Putamen (tissue), 1 donor: ENCODE measurements at regions not wholly inside any gene's neighbourhood (a gene's known extent, or its start where the extent isn't known, plus 50 kb on each side); places are given as distances from the start of the nearest gene placed in this dataset.

Source experiments
- DNase-seq: peaks from one replicate; pipeline ENCODE4 v3.0.0-alpha.2; 2016; ENCODE audit warnings: low spot score

DNA sequence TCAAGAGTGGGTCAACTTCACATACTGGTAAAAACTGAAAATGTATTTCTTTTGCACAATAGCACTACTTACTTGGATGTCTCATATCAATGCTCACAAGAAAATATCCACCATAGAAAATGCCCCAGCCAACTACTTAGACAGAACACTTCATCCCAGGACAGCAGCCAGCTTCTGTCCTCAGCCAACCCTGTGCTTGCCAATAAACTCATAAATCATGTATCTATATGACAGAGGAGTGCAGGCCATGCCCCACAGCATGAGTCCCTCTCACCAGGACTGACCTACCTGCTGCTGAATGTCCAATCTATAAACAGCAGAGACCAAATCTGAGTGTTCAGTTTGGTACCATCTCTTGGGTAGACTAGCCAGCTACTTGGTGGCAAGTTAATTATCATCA lies 179.3 kb downstream of the OMA1 start:
- no peak for DNase-seq

DNA sequence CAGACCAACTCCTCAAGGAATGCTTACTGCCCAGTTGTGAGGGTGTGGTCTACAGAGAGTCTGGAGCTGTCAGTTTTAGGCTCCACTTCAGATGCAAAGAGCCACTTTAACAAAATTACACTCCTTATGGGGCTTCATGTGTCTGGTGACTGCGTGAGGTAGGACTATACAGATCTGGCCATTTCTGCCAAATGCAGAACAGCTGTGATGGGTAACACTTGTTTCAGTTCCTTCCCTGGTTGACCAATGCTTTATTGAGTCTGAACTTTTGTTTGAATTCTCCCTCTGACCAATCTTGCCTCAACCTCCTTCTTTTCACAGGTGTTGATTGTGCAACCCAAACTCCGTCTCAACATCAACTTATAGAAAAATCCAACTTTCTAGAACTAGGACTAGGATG lies 181.2 kb downstream of the OMA1 start:
- DNase-seq, result no peak

DNA sequence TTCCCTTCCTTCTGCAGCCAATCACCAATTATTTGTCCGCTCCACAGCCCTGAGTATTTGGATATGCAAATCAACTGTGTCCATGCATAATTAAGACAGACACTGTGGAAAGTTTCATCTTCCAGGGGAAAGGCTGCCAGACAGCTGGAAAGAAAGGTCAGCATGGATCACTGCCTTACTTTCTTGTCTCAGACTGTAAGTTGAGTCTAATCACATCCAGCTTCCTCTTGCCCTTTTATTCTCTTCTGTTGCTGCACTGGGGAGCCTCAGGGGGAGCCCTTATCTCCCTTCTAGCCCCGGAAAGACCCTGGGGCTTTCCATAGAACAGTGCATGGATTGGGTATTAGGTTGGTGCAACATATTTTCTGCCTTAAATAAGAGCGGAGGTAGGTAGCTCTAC lies 182.9 kb downstream of the OMA1 start:
- no peak for DNase-seq

DNA sequence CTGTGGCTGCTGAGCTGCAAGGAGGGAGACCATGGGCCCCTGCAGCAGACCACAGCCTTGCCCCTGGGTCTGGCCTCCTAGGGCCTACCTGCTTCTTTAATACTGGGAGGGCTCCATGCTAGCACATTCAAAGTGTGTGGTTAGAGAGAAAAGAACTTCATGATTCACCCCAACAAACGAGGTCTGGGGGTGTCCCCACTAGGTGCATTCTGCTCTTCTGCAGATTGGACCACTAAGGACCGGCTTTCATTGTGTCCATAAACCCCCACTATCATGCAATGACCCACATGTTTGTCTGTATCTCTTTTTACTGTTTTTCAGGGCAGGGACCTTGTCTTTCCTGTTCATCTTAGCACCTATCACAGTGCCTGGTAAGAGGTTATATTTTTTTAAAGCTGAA lies 185.4 kb downstream of the OMA1 start:
- no peak for DNase-seq

DNA sequence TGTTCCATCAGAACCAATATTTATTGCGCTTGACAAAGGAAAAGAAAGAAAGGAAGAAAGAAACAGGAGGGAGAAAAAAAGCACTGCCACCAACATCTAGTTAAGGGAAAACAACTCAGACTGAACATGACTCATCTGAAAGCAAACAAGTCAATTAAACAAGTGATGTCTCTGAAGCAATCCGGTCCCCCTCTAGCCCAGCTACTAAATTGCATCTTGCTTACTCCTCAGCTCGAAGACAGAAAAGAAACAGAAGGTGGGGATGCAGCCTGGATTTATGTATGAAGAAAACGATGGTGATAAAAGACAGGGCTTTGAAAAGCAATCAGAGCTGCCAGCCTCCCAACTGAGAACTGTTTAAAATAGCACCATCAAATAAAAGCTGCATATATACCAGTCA lies 188.2 kb downstream of the OMA1 start:
- DNase-seq, result no peak

DNA sequence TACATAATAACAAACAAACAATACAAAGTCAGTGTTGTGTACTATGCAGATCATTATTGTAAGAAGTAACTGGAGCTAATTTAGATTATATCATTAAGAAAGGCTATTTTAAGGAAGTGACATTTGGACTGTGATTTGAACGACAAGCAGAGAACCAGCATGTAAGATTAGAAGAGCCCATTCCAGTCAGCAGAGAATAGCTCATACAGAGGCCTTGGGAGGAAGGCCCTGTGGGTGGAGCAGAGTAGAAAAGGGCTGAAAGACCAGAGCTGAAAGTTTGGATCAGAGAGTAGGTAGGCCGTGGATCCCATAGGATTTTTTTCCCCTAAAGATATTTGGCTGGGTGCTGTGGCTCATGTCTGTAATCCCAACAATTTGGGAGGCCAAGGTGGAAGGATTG lies 190.1 kb downstream of the OMA1 start:
- DNase-seq, result no peak

DNA sequence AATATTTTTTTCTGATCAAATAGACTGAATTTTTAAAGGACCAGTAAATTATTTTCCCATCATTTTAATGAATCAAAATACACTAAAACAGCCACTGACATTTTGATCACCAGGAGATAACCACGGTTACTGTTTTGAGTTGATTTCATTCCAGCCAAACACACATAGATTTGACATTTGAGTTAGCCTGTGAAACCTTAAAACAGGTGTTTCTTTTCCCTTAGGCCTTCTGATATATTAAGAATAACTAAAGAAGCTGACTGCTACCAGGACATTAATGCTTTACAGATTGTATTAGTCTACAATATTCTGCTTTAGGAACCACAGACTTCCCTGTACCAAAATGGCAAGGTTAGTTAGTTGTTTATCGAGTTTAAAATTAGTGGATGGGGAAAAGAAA lies 193.4 kb downstream of the OMA1 start:
- no peak for DNase-seq

DNA sequence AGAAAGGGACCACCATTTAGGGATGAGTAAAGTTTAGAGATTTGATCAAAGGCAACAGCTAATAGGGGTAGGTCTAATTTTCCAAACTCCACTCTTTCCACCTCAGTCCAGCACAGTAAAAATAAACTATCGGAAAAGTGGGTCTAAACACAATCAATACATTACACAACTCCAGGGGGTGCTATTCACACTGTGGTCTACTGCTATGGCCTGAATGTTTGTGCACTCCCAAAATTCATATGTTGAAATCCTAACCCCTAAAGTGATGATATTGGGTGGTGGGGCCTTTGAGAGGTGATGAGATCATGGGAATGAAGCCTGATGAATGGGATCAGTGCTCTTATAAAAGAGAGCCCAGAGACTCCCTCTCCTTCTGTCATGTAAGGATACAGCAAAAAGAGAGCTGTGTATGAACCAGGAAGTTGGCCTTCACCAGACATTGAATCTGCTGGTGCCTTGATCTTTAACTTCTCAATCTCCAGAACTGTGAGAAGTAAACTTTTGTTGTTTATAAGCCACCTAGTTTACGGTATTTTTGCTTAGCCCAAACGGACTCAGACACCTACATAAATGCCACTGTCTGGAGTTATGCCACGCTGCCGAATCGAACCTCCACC lies 193.9 kb downstream of the OMA1 start:
- DNase-seq, result no peak

DNA sequence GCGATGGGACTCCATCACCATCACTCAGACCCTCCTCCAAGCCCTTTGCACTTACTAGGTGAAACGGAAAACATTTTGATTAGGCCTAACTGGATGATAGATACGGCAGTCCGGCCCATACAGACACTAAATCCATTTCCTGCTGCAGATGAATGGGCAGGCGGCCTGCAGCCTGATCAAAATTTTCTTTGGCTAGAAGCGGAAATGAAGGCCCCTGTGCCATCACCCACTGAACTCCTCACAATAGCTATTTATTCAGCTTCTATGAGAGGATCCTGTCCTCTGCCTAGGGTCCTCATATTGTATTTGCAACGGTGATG lies 200.5 kb downstream of the OMA1 start:
- DNase-seq, result no peak

DNA sequence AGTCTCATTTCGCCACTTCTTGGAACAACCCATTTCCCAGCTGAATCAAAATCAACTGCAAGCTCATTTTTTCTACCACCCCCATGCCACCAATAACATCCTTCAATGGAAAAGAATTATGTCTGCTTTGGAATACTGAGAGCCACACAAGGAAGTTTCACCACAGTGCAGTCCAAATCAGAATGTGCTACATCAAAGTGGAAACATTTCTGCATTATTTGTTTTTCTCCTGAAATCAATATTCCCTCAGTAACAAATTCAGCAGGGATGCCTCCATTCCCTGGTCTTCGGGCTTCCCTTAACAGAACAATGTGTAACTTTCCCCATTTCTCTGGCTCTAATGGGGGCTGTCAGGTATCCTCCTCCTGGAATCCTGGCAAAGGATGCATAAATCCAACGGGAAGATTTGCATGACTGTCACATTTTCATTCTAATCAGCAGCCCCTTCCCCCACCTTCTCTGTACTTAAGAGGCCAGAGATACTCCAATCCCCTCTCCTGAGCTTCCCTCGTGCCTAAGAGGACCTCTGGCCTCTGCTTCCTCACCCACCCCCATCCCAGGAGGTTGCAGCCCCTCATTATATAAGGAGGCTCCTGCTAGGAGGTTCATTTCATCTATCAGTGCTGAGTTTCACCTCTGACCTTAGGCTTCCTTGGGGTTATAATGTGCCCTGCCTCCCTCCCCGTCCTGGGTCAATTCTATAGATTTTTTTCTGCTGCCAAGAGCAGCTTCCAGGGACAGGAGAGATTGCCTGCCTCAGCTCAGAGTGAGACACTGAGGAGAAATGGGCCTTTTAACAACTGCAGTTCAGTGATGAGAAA lies 201.1 kb downstream of the OMA1 start:
- DNase-seq, result no peak

DNA sequence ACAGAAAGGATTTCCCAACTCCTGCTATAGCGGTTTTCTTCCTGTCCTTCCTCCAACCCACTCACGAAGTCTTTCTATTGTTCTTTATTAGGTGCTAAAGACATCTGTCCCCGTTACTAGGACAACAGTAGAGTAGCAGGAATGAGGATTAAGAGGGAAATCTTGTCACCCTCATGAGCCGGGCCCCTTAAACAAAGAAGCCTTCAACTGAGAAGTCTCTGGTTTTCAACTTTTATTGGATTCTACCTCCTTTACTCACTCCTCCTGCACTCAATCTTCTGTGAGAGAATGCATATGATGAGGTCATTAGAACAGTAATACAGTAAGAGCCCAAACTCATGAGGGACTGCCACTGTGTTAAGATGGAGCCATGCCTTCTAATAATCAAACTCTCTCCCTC lies 206.3 kb downstream of the OMA1 start:
- no peak for DNase-seq

DNA sequence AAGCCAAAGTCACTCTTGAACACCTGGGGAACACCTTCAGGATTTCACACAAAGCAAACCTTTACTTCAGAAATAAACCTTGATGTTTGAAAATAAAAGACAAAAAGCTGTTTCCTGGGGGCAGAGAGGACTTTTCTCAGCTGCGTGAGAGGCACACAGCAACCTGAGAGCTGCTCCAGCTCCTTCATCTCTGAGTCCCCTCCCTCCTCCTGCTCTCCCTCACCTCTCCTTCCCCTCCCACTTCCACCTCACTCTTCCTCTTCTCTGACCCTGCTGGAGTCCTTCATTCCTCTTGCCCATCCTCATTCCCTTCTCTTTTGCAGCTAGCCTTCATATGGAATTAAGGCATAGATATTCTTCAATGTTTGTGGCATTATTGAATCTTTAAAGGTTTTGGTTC lies 208.4 kb downstream of the OMA1 start:
- no peak for DNase-seq

DNA sequence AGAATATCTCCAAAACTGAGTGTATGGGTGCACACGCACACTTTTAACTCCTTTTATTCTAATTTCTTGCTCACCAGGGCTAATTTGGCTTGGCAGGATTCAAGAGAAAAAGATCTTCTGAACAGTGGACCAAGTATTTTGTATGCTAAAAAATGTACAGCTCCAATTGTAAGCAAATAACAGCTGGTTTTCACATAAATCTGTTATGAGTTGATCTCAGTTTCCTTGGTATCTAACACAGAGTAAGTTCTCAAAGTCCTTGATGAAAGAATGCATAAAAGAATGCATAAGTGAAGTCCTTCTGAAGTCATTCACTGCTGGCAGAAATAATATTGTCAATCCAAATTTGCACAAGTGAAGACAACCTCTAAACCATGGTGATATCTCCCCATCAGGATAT lies 213.0 kb downstream of the OMA1 start:
- no peak for DNase-seq

DNA sequence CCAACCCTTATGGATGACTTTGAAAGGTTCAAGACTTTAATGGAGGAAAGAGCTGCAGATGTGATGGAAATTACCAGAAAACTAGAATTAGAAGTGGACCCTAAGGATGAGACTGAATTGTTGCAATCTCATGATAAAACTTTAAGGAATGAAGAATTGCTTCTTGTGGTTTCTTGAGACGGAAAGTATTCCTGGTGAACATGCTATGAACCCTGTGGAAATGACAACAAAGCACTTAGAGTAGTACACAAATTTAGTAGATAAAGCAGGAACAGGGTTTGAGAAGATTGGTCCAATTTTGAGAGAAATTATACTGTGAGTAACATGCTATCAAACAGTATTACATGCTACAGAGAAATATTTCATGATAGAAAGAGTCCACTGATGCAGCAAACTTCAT lies 215.4 kb downstream of the OMA1 start:
- no peak for DNase-seq

DNA sequence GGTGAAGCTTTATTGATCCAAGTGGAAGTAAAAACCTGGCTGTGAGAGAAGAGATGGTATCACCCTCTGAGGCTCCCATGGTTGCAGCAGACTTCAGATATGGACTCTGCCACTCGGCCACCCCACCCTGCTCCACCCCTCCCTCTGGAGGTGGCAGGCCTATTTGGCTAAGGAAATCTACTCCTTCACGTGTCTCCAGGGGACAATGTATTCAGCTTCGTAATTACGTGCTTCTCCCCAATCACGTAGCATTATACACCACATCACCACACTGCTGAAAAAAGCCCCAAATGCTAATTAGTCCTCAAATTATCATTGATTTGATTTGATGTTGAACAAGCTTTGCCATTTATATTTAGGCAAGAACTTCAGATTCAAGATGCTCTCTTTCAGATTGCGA lies 220.7 kb downstream of the OMA1 start:
- DNase-seq, result no peak

DNA sequence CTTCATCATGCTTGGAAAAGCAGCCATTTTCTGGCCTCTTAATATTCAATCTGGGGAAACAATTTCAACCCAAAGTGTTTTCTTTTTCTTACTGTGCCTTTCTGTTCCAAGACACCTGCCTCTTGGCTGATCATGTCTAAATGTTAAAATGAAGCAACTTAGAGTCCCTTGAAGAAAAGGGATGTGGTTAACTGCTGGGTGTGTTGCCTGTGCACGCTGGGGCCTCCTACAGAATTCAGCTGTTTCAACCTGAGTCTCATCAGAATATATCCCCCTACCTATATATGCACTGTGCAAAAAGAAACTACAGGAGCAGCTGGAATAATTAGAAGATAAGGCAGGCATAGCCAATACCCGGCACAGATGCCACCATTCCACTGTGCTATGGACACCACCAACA lies 222.0 kb downstream of the OMA1 start:
- no peak for DNase-seq

DNA sequence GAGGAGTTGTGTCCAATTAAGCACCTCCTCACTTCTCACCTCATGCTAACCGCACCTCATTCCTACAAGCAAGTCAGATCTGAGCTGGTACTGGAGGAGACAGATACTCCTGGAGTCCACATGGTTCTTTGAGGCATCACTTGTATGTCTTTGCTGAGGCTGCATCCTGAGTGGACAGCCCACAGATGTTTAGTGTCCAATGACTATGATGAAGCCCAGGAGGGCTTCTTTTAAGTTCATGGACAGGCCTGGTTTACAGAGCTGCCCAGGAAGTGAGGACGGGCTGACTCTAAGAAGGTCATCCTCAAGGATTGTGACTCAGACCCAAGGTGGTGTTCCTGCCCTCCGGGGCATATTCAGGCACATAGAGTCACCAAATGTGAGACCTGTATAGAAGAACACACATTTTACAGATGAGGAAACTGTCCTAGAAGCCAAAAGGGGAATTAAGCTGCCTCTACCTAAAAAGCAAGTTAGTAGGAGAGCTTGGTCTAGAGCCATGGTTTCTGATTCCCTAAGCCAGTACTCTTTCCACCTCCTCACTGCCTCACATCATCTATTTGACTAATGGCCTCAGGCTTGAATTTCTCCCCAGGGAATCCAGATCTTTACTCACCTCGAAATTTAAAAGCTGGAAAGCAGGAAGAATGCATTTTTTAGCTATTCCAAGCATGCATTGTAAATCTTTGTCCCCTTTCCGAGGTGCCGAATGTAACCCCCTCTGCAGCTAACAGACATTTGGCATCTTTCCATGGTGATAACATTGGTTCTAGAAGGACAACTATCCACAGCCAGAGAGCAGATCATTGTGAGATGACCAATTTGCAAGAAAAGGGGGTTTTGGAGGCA lies 228.1 kb downstream of the OMA1 start:
- no peak for DNase-seq

DNA sequence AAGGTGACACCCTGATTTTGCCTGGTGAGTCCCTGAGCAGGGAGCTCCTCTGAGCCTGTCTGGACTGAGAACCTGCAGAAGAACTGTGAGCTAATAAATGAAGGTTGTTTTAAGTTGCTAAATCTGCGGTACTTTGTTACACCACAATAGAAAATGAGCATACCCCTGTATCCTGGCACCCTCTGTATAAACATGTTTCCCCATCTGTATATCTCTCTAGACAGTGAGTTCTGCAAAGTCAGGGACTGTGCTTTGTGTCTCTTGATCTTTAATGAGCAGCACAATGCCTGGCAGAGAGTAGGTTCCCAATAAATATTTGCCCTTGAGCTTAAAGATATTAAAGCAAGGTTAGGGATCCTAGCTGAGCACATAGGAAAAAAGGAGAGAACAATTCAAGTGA lies 228.8 kb downstream of the OMA1 start:
- DNase-seq, result no peak

DNA sequence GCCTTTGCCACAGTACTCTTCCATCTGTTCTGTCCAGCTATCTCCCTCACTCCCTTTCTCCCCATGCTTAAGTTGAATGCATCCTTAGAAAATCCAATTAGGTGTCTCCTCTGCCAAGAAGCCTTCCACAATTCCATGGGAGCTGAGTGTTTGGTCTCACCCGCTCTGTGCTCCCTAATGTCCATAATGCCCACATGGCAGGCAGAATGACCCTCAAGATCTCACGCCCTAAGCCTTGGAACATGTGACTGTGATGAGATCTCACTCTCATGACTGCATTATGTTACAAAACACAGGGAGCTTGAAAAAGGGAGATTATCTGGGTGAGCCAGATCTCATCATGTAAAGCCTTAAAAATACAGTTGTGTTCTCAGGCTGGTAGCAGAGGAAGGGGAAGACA lies 229.4 kb downstream of the OMA1 start:
- DNase-seq, result no peak

DNA sequence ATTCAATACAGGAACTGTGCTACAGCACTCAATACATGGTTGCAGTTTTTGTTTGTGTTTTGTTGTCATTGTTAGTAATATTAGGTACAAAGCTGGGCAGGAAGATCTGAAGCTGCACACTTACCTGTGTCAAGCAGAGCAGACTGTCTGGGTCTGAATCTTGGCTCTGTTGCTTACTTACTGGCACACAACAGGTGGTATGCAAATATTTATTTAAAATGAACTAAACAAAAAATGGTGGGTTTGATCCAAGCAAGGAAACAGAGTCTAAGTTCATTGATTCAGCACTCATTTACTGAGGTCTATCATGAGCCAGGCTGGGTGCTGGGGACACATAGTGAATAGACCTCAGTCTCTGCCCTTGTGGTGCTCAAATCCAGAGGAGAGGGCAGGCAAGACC lies 230.4 kb downstream of the OMA1 start:
- DNase-seq, result no peak

DNA sequence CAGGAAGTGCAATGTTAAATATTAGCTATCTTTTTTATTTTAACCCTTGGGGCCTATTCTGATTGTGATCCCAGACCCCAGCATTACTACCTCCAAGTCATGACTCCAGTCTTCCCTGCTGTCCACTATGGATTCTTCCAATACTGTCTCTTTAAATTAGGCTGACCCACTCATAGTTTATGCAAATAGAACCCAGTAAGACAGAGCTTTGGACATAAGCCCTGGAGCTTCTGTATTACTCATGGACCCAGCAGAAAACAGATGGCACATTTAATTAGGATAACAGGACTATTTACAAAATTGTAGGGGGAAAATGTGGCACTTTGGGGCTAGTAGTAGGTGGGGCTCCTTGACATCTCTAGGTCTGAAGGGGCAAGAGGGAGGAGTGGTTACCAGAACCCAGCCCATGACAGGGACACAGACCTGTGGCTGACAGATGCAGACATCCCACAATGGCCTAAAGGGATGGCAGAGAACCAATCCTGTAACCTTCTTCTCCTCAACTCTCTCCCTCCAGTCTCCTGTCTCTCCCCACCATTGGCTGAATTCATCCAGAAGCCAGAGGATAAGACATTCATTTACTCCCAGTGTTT lies 233.5 kb downstream of the OMA1 start:
- DNase-seq, result no peak

DNA sequence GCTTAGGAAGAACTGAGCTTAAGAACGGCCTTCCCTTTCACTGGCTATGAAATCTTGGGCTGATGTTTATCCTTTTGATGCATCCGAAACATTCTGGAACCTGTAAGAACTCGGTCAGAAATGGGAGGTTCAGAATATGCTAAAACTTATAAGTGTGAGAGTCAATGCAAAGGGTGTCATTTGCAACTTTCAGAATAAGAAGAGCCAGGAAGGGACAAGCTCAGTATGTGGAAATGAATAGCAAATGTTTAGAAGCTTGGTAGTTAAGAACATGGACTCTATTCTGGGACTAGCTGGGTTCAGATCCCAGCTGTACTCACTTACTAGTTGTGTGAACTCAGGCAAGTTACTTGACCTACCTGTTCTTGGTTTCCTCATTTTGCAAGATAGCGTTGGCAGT lies 234.1 kb downstream of the OMA1 start:
- DNase-seq, result no peak

DNA sequence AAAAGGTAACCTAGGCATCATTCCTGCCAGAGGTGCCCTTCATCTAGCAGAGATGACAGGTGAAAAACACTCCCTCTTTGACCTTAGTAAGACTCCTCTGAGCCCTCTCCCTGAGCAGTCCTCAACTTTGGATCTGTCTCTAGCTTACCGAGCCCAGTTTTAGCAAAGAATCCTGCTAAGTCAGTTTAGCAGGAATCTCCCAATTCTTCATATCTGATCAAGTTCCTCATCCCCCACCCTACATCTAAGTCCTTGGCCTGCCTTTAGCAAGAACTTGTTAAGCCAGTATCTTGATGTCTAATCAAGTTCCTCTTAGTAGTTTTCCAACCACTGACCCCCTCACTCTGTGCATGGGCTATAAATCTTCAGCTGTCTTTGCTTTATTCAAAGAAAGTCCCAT lies 235.6 kb downstream of the OMA1 start:
- DNase-seq, result no peak
